ENCODE measurements at regions not wholly inside any gene's neighbourhood (a gene's known extent, or its start where the extent isn't known, plus 50 kb on each side); places are given as distances from the start of the nearest gene placed in this dataset.

GRCh38 chr12:77433799-77434198 lies 368.4 kb upstream of the E2F7 start:
- no peak overlapping the region for H2AFZ ChIP-seq (ENCODE audit: low read length)
- H3K36me3 ChIP-seq (ENCODE audit: insufficient read depth, low read length): no peaks in the 10 kb centered on the region
- H3K4me3 ChIP-seq (ENCODE audit: insufficient read depth, low read length): no peak overlapping the region
- no peak overlapping the region for H3K27ac ChIP-seq (ENCODE audit: low read depth, low read length)
- DNase-seq (ENCODE audit: insufficient read length, low spot score, missing footprints): no peak
- peaks cover 4% of the 10 kb centered on the region for H3K4me1 ChIP-seq (ENCODE audit: insufficient read depth, low read length)
- no peaks in the 10 kb centered on the region for H3K27me3 ChIP-seq (ENCODE audit: insufficient read depth, low read length)
- H4K20me1 ChIP-seq (ENCODE audit: insufficient read depth, low read length): no peaks in the 10 kb centered on the region
- H3K79me2 ChIP-seq (ENCODE audit: insufficient read depth, low read length): no peaks in the 10 kb centered on the region
- no peaks in the 10 kb centered on the region for H3K9me3 ChIP-seq (ENCODE audit: low read depth, low read length)
- TF ChIP-seq CTCF (IDR thresholded peaks at IDR 0.05; ENCODE audit: extremely low read depth, low read depth, low read length): no peak
- no peak overlapping the region for H3K4me2 ChIP-seq (ENCODE audit: insufficient read depth, low read length)

GRCh38 chr12:77429426-77429825 lies 364.1 kb upstream of the E2F7 start:
- H3K4me2 ChIP-seq (ENCODE audit: insufficient read depth, low read length): no peak overlapping the region
- H3K4me3 ChIP-seq (ENCODE audit: insufficient read depth, low read length): no peak overlapping the region
- TF ChIP-seq CTCF (IDR thresholded peaks at IDR 0.05; ENCODE audit: extremely low read depth, low read depth, low read length): no peak
- no peak overlapping the region for H3K27ac ChIP-seq (ENCODE audit: low read depth, low read length)
- H2AFZ ChIP-seq (ENCODE audit: low read length): no peak overlapping the region
- no peaks in the 10 kb centered on the region for H3K36me3 ChIP-seq (ENCODE audit: insufficient read depth, low read length)
- peaks cover 4% of the 10 kb centered on the region for H3K4me1 ChIP-seq (ENCODE audit: insufficient read depth, low read length)
- H3K9me3 ChIP-seq (ENCODE audit: low read depth, low read length): no peaks in the 10 kb centered on the region
- H3K79me2 ChIP-seq (ENCODE audit: insufficient read depth, low read length): no peaks in the 10 kb centered on the region
- H4K20me1 ChIP-seq (ENCODE audit: insufficient read depth, low read length): no peaks in the 10 kb centered on the region
- no peak for DNase-seq (ENCODE audit: insufficient read length, low spot score, missing footprints)
- no peaks in the 10 kb centered on the region for H3K27me3 ChIP-seq (ENCODE audit: insufficient read depth, low read length)

GRCh38 chr12:77421152-77421551 lies 355.8 kb upstream of the E2F7 start:
- no peaks in the 10 kb centered on the region for H3K4me1 ChIP-seq (ENCODE audit: insufficient read depth, low read length)
- no peaks in the 10 kb centered on the region for H4K20me1 ChIP-seq (ENCODE audit: insufficient read depth, low read length)
- no peaks in the 10 kb centered on the region for H3K36me3 ChIP-seq (ENCODE audit: insufficient read depth, low read length)
- no peak overlapping the region for H3K4me3 ChIP-seq (ENCODE audit: insufficient read depth, low read length)
- no peak for DNase-seq (ENCODE audit: insufficient read length, low spot score, missing footprints)
- no peak overlapping the region for H3K4me2 ChIP-seq (ENCODE audit: insufficient read depth, low read length)
- H3K27ac ChIP-seq (ENCODE audit: low read depth, low read length): no peak overlapping the region
- no peak overlapping the region for H2AFZ ChIP-seq (ENCODE audit: low read length)
- H3K9me3 ChIP-seq (ENCODE audit: low read depth, low read length): no peaks in the 10 kb centered on the region
- H3K79me2 ChIP-seq (ENCODE audit: insufficient read depth, low read length): no peaks in the 10 kb centered on the region
- no peak for TF ChIP-seq CTCF (IDR thresholded peaks at IDR 0.05; ENCODE audit: extremely low read depth, low read depth, low read length)
- no peaks in the 10 kb centered on the region for H3K27me3 ChIP-seq (ENCODE audit: insufficient read depth, low read length)

GRCh38 chr12:77409551-77409950 lies 344.2 kb upstream of the E2F7 start:
- no peak for TF ChIP-seq CTCF (IDR thresholded peaks at IDR 0.05; ENCODE audit: extremely low read depth, low read depth, low read length)
- H3K27ac ChIP-seq (ENCODE audit: low read depth, low read length): no peak overlapping the region
- H3K4me1 ChIP-seq (ENCODE audit: insufficient read depth, low read length): no peaks in the 10 kb centered on the region
- H2AFZ ChIP-seq (ENCODE audit: low read length): no peak overlapping the region
- no peaks in the 10 kb centered on the region for H3K36me3 ChIP-seq (ENCODE audit: insufficient read depth, low read length)
- H3K4me3 ChIP-seq (ENCODE audit: insufficient read depth, low read length): no peak overlapping the region
- no peak for DNase-seq (ENCODE audit: insufficient read length, low spot score, missing footprints)
- H4K20me1 ChIP-seq (ENCODE audit: insufficient read depth, low read length): no peaks in the 10 kb centered on the region
- H3K9me3 ChIP-seq (ENCODE audit: low read depth, low read length): no peaks in the 10 kb centered on the region
- no peak overlapping the region for H3K4me2 ChIP-seq (ENCODE audit: insufficient read depth, low read length)
- H3K79me2 ChIP-seq (ENCODE audit: insufficient read depth, low read length): no peaks in the 10 kb centered on the region
- no peaks in the 10 kb centered on the region for H3K27me3 ChIP-seq (ENCODE audit: insufficient read depth, low read length)

All from osteoblast (primary cell).